HG03159 (cell line): ENCODE measurements at regions not wholly inside any gene's neighbourhood (a gene's known extent, or its start where the extent isn't known, plus 50 kb on each side); places are given as distances from the start of the nearest gene placed in this dataset.
A peak's percentile ranks its signal among the peaks of the same experiment; 100 is the strongest.

Experiments used
- ATAC-seq: cut with Tn5 transposase; IDR thresholded peaks from one replicate; pipeline ENCODE4 v1.9.1; 2021; ENCODE audit warnings: mild to moderate bottlenecking, moderate library complexity; ENCODE audit not compliant: unreplicated experiment

GRCh38 chr2:52964916-52965530, 802.6 kb upstream of the CHAC2 start:
- no peak for ATAC-seq

GRCh38 chr2:52961403-52961802, 806.2 kb upstream of the CHAC2 start:
- ATAC-seq: no peak

- no peak for ATAC-seq
Measured at GRCh38 chr2:52960881-52961280, 806.7 kb upstream of the CHAC2 start.

- ATAC-seq: no peak
Measured at GRCh38 chr2:52959801-52960200, 807.8 kb upstream of the CHAC2 start.

GRCh38 chr2:52956766-52957165, 810.8 kb upstream of the CHAC2 start:
- ATAC-seq: no peak

- ATAC-seq: no peak
Measured at GRCh38 chr2:52956118-52956517, 811.5 kb upstream of the CHAC2 start.

- no peak for ATAC-seq
Measured at GRCh38 chr2:52955079-52955478, 812.5 kb upstream of the CHAC2 start.

- no peak for ATAC-seq
Measured at GRCh38 chr2:52940101-52940500, 827.5 kb upstream of the CHAC2 start.

- no peak for ATAC-seq
Measured at GRCh38 chr2:52939250-52939649, 828.4 kb upstream of the CHAC2 start.

GRCh38 chr2:52936029-52936428, 831.6 kb upstream of the CHAC2 start:
- no peak for ATAC-seq

GRCh38 chr2:52934920-52935640, 832.5 kb upstream of the CHAC2 start:
- ATAC-seq: no peak

- ATAC-seq: peak; percentile 55
Measured at GRCh38 chr2:52934323-52934898, 833.2 kb upstream of the CHAC2 start.

- ATAC-seq: no peak
Measured at GRCh38 chr2:52933878-52934277, 833.7 kb upstream of the CHAC2 start.

GRCh38 chr2:52931660-52932059, 835.9 kb upstream of the CHAC2 start:
- ATAC-seq: peak; percentile 75

GRCh38 chr2:52929412-52929811, 838.2 kb upstream of the CHAC2 start:
- ATAC-seq: no peak

GRCh38 chr2:52919673-52920072, 847.9 kb upstream of the CHAC2 start:
- ATAC-seq: no peak

- no peak for ATAC-seq
Measured at GRCh38 chr2:52918551-52918950, 849.1 kb upstream of the CHAC2 start.

- no peak for ATAC-seq
Measured at GRCh38 chr2:52916981-52917380, 850.6 kb upstream of the CHAC2 start.

GRCh38 chr2:52904355-52904891, 863.2 kb upstream of the CHAC2 start:
- no peak for ATAC-seq

- ATAC-seq: no peak
Measured at GRCh38 chr2:52897511-52898044, 870.0 kb upstream of the CHAC2 start.

GRCh38 chr2:52895726-52896340, 871.8 kb upstream of the CHAC2 start:
- no peak for ATAC-seq
